ENCODE measurements at regions not wholly inside any gene's neighbourhood (a gene's known extent, or its start where the extent isn't known, plus 50 kb on each side); places are given as distances from the start of the nearest gene placed in this dataset.

GRCh38 chr11:119489087-119489486 is 66.1 kb upstream of the THY1 start:
- no peak for DNase-seq

GRCh38 chr11:119488256-119488995 is 65.5 kb upstream of the THY1 start:
- DNase-seq, result no peak

GRCh38 chr11:119486691-119487259 is 63.8 kb upstream of the THY1 start:
- DNase-seq, result no peak

- no peak for DNase-seq
Measured at GRCh38 chr11:119486016-119486415, 63.0 kb upstream of the THY1 start.

- DNase-seq, result no peak
Measured at GRCh38 chr11:119484741-119485605, 62.0 kb upstream of the THY1 start.

- DNase-seq, result no peak
Measured at GRCh38 chr11:119483881-119484371, 61.0 kb upstream of the THY1 start.

- DNase-seq, result no peak
Measured at GRCh38 chr11:119483341-119483880, 60.4 kb upstream of the THY1 start.

GRCh38 chr11:119482521-119483011 is 59.6 kb upstream of the THY1 start:
- no peak for DNase-seq

GRCh38 chr11:119481667-119482400 is 58.9 kb upstream of the THY1 start:
- no peak for DNase-seq

- peak; percentile 70 for DNase-seq
Measured at GRCh38 chr11:119481021-119481666, 58.2 kb upstream of the THY1 start.

- no peak for DNase-seq
Measured at GRCh38 chr11:119480380-119481020, 57.5 kb upstream of the THY1 start.

GRCh38 chr11:119479685-119480275 is 56.8 kb upstream of the THY1 start:
- no peak for DNase-seq

GRCh38 chr11:119478711-119479285 is 55.8 kb upstream of the THY1 start:
- DNase-seq, result no peak

GRCh38 chr11:119476666-119477331 is 53.8 kb upstream of the THY1 start:
- DNase-seq, result no peak

GRCh38 chr11:119476038-119476437 is 53.1 kb upstream of the THY1 start:
- DNase-seq, result no peak

- peak; percentile 45 for DNase-seq
Measured at GRCh38 chr11:119474682-119475596, 52.0 kb upstream of the THY1 start.

- no peak for DNase-seq
Measured at GRCh38 chr11:119473901-119474681, 51.1 kb upstream of the THY1 start.

GRCh38 chr11:119473226-119473625 is 50.3 kb upstream of the THY1 start:
- no peak for DNase-seq
